Activated T-cell treated with anti-CD3 and anti-CD28 coated beads, Interleukin-2, amount 50 U/mL, for 1 hour (primary cell): ENCODE measurements at regions not wholly inside any gene's neighbourhood (a gene's known extent, or its start where the extent isn't known, plus 50 kb on each side); places are given as distances from the start of the nearest gene placed in this dataset.

ENCODE experiments used
- DNase-seq: peaks from one replicate; pipeline ENCODE4 v3.0.0-alpha.2; 2020

GRCh38 chr5:65068410-65068809 is 299.7 kb downstream of the CWC27 start:
- DNase-seq = no peak

- DNase-seq = no peak
Observed at GRCh38 chr5:65070026-65070425, 301.3 kb downstream of the CWC27 start.

- no peak for DNase-seq
Observed at GRCh38 chr5:65072850-65073249, 304.1 kb downstream of the CWC27 start.

GRCh38 chr5:65073250-65073661 is 304.5 kb downstream of the CWC27 start:
- no peak for DNase-seq

GRCh38 chr5:65075623-65076250 is 307.0 kb downstream of the CWC27 start:
- DNase-seq = no peak

- peak; percentile 40 for DNase-seq
Observed at GRCh38 chr5:65076251-65076869, 307.6 kb downstream of the CWC27 start.

GRCh38 chr5:65077653-65078052 is 308.9 kb downstream of the CWC27 start:
- DNase-seq = no peak

GRCh38 chr5:65078331-65078730 is 309.6 kb downstream of the CWC27 start:
- DNase-seq = no peak

- no peak for DNase-seq
Observed at GRCh38 chr5:65081071-65081470, 312.3 kb downstream of the CWC27 start.

GRCh38 chr5:65084795-65085515 is 316.2 kb downstream of the CWC27 start:
- no peak for DNase-seq

- DNase-seq = no peak
Observed at GRCh38 chr5:65085516-65085850, 316.8 kb downstream of the CWC27 start.

GRCh38 chr5:65086234-65086890 is 317.6 kb downstream of the CWC27 start:
- no peak for DNase-seq

GRCh38 chr5:65087154-65087553 is 318.4 kb downstream of the CWC27 start:
- DNase-seq = no peak

GRCh38 chr5:65094279-65094678 is 325.5 kb downstream of the CWC27 start:
- DNase-seq = no peak

- no peak for DNase-seq
Observed at GRCh38 chr5:65098393-65098792, 329.7 kb downstream of the CWC27 start.
